Adrenal gland (tissue), 5 donors: ENCODE measurements at regions not wholly inside any gene's neighbourhood (a gene's known extent, or its start where the extent isn't known, plus 50 kb on each side); places are given as distances from the start of the nearest gene placed in this dataset.

Experiments
- POLR2A ChIP-seq, 2 donors: fragments of 450-650 bp; IDR thresholded peaks; one replicate each; pipeline ENCODE4 v1.6.1; 2017; ENCODE audit warnings: antibody characterized with exemption in 2 of 2, mild to moderate bottlenecking in 2 of 2, moderate library complexity in 1 of 2
- TF ChIP-seq, protein P1 (sequence below), 6 experiments: fragments of 450-650 bp in 4 of 6; fragments of 200-600 bp in 2 of 6; sonication (generic) in 1 of 6; IDR thresholded peaks; 1 replicate in 5 of 6; 2 replicates in 1 of 6; pipeline versions ENCODE4 v1.5.1 to v1.8.0; 2016 to 2021; ENCODE audit warnings: antibody characterized with exemption in 6 of 6, mild to moderate bottlenecking in 2 of 6, moderate library complexity in 1 of 6
- donor health status: DM: no; HTN: no; CAD: no.

DNA sequence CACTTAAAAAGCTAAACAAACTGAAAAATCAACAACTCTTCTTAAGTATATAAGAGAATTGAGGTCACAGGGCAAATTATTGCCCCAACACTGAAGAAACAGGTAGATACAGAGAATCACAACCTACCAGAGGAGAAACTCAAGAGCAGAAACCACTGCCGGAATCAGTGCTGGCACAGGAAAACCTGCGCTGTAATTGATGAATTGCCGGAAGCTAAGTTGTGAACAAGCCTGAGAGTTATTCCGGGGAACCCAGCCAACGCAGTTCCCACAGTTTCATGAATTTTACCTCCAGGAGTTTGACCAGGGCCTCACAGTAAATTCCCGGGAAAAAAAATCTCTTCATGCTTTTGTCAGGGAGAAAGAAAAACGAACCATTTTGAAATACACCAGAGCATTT lies 657.1 kb upstream of the BRINP3 start:
- TF ChIP-seq, protein P1, sequence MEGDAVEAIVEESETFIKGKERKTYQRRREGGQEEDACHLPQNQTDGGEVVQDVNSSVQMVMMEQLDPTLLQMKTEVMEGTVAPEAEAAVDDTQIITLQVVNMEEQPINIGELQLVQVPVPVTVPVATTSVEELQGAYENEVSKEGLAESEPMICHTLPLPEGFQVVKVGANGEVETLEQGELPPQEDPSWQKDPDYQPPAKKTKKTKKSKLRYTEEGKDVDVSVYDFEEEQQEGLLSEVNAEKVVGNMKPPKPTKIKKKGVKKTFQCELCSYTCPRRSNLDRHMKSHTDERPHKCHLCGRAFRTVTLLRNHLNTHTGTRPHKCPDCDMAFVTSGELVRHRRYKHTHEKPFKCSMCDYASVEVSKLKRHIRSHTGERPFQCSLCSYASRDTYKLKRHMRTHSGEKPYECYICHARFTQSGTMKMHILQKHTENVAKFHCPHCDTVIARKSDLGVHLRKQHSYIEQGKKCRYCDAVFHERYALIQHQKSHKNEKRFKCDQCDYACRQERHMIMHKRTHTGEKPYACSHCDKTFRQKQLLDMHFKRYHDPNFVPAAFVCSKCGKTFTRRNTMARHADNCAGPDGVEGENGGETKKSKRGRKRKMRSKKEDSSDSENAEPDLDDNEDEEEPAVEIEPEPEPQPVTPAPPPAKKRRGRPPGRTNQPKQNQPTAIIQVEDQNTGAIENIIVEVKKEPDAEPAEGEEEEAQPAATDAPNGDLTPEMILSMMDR (IDR thresholded peaks at IDR 0.05) = no peak
- no peak for TF ChIP-seq POLR2A (IDR thresholded peaks at IDR 0.05)
